HG02973 (cell line): ENCODE measurements at regions not wholly inside any gene's neighbourhood (a gene's known extent, or its start where the extent isn't known, plus 50 kb on each side); places are given as distances from the start of the nearest gene placed in this dataset.
"Not testable (repeated sequence)": the region's sequence is repeated elsewhere in the genome, so short reads cannot be mapped to it uniquely, and the experiment has no call there.

ENCODE experiments used
- ATAC-seq: cut with Tn5 transposase; IDR thresholded peaks from one replicate; pipeline ENCODE4 v1.9.1; 2021; ENCODE audit warnings: moderate library complexity; ENCODE audit not compliant: unreplicated experiment

DNA sequence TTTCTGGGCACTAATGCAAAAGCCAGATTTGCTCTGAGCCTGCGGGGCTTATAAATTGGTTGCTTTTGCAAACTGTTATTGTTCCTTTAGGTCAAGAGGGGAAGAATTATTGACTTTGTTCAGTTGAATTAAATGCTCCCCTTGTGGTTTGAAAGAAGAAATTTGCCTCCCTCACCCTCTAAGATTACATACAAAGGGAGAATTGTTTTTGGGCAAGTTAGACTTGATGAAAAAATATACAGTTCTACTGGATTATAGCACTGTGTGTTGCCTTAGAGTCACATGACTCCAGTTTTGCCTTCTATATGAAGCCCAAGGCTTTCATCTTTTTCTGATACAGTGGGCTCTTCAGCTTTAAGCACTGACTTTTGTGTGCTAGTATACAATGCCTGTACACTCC, 1265.8 kb upstream of the LRRTM3 start:
- no peak for ATAC-seq

DNA sequence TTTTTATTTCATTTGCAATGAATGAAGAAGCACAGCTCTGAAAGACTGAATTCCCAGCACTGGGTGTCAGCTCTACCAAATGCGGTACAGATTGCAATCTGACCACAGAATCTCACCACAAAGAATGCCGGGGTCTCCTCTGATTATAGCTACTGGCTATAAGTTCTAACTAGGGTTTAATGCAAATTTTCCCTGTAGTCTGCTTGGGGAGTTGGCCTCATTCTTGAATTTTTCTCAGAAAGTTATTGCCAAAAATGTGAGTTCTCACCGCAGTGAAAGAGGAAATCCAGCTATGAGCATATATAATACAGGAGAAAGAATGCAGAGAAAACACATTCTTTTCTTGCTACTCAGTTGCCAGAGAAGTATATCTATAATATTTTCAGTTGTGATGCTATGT, 1255.7 kb upstream of the LRRTM3 start:
- ATAC-seq: no peak

DNA sequence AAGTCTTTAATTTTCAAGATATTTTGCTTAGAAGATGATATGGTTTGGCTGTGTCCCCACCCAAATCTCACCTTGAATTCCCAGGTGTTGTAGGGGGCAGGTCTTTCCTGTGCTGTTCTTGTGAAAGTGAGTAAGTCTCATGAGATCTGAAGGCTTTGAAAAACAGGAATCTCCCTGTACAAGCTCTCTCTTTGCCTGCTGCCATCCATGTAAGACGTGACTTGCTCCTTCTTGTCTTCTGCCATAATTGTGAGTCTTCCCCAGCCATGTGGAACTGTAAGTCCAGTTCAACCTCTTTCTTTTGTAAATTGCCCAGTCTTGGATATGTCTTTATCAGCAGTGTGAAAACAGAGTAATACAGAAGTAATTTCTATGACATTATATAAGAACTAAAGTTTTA, 1255.2 kb upstream of the LRRTM3 start:
- not testable (repeated sequence) for ATAC-seq

DNA sequence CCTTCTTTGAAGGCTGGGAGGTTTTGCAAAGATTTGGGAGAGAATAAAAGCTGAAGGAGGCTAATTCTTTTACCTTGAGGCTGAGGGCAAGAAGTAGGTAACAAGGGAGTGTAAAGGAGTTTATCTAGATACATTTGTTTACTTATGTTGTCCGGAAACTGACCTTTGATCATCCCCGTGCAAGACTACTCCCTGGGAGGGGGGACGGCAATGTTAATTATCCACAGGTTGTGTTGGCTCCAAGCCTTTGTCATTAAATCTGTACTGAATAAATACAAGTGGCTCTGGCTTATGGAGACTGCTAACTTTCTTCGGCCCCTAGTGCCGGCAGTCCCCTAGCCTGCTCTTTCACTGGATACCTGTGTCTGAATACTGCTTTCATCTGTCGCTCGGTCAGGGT, 1250.6 kb upstream of the LRRTM3 start:
- no peak for ATAC-seq

DNA sequence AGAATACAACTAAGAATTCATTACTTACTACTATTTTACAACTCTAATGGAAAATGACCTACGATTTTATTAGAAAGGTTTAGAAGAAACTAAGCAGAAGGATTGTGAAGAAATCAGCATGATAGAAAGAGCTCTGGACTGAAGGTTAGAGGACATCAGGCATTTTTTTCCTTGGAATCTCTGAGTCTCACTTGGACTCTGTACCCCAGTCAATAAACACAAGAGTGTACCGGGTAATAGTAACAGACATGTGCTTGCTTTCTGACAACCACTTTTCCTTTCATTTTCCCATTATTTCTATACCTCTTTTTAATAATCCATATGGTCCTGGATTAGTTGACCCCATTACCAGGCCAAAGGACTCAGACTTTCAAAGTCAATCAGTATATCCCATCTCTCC, 1240.9 kb upstream of the LRRTM3 start:
- ATAC-seq: no peak

DNA sequence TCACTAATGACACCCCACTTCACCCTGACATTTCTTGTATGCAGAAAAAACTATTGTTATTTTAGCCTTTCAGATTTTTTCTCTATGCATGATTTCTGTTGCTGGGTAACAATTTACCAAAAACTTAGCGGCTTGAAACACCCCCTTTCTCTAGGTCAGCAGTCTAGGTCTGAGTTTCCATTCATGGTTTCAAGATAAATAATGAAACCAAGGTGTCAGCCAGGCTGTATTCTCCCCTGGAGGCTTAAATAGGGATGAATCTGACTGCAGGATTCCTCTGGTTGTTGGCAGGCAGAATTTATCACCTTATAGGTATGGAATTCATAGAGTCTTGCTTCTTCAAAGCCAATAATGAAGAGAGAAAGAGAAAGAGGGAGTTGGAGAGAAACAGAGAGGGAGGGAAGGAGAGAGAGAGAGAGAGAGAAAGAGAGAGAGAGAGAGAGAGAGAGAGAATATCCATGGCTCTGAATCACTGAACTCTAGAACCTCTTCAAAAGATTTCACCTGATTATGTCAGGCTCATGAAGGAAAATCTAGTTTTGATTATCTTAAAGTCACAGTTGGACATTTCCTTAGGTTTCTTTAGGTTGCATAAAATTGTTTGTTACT, 1224.6 kb upstream of the LRRTM3 start:
- ATAC-seq: no peak

DNA sequence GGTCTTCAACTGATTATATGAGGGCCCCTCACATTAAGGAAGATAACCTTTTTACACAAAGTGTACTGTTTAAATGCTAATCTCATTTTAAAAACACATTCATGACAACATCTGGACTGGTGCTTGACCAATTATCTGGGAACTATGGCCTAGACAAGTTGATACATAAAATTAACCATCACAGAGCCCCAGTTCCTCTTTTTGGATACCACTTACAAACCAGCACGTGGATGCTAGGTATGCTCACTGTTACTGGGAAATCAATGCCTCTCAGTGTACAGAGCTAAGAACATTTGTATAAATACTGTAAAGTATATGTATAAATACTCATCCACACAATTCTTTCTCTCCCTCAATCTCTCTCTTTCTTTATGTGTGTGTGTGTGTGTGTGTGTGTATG, 1217.8 kb upstream of the LRRTM3 start:
- no peak for ATAC-seq

DNA sequence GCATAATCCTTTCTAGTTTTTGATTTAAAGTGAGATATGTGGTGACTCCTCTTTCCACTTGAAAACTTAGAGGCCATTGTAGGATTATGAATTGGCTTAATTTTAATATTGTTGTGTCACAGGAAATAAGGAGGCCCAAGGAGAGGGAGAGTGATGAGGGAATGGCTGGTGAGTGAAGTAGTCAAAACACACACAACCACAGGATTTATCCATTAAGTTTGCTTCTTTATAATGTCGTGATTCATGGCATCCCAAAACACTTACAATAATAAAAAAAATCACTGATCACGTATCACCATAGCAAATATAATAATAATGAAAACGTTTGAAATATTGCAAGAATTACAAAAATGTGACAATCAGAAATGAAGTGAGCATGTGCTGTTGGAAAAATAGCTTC, 1215.5 kb upstream of the LRRTM3 start:
- ATAC-seq: no peak

DNA sequence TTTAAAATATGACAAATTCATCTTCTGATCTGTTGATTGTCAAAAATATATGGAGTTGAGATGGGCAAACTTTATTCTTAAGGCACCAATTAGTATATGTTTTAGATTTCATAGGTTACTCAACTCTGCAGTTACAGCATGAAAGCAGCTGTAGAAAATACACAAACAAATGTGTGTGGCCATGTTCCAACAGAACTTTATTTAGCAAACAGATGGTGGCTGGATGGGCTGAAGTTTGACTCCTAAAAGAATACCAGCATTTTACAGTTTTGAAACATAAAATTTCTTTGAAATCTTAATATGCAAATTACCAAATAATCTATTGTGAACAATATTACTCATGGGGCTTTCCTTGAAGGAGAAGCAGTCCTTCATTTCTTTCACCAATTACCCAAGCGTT, 1206.0 kb upstream of the LRRTM3 start:
- no peak for ATAC-seq

DNA sequence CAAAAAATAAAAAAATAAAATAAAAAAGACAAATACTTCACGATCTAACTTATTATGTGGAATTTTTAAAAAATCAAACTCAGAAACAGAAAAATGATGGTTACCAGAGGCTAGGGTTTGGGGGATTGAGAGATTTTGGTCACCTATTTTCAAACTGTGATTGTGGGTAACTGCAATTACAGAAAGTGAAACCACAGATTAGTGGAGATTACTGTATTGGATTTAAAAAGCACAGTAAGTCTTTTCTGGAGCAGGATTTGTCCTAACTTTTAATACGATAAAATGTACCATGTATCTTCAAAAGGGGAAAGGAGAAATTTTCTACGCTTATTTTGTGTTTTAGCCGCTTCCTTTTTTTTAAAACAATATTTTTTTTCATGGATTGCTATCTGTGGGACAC, 1204.9 kb upstream of the LRRTM3 start:
- ATAC-seq: no peak

DNA sequence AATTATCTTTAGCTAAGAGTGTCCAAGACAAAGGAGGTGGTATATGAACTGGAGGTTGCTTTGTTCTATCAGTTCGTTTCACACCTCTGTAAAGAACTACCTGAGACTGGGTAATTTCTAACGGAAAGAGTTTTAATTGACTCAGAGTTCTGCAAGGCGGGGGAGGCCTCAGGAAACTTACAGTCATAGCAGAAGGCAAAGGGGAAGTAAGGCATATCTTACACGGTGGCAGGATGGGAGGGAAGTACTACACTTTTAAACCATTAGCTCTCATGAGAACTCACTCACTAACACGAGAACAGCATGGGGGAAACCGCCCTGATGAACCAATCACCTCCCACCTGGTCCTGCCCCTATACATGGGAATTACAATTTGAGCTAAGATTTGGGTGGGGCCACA, 1202.3 kb upstream of the LRRTM3 start:
- no peak for ATAC-seq

DNA sequence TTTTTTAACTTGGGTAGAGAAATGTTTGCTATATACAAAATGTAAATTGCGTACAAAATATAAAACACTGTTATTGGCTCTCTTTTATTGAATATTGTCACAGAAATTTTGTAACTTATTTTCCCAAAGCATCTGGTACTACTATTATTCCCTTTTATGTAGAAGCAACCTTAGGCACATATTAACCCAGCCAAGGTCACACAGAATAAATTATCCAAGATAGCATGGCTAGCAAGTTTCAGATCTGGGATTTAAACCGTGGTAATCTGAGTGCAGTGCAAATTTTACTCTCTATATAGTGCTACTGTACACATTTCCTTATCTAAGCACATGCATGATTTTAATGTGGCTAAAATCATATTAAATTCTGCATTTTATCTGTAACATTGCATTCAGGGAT, 1190.5 kb upstream of the LRRTM3 start:
- ATAC-seq: no peak

DNA sequence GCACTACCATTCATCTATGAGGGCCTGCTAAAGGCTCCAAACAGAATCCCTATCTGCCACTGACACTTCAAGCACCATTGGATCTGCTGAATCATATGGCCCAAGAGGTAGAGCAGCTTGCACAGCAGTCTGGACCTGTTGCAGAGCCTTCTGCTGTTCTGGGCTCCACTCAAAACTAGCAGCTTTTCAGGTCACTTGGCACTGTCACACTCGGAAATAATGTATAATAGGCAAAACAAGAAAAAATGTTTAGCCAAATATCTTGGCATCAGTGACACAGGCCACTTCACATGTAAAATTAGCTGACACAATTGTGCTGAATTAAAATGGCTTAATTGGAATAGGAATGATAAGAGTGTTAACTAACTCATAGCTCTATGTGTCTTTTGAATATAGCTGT, 1182.9 kb upstream of the LRRTM3 start:
- no peak for ATAC-seq

DNA sequence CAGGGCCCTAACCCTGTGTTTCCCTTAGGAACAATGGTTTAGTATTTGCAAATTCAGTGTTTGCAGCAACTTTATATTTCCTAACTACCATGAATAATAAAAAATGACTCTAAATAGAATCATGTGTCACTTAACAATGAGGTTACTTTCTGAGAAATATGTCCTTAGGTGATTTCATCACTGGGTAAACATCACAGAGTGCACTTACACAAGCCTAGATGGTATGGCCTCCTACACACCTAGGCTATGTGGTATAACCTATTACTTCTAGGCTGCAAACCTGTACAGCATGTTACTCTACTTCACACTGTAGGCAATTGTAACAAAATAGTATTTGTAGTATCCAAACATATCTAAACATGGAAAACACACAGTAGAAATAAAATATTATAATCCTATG, 1174.6 kb upstream of the LRRTM3 start:
- ATAC-seq: no peak

DNA sequence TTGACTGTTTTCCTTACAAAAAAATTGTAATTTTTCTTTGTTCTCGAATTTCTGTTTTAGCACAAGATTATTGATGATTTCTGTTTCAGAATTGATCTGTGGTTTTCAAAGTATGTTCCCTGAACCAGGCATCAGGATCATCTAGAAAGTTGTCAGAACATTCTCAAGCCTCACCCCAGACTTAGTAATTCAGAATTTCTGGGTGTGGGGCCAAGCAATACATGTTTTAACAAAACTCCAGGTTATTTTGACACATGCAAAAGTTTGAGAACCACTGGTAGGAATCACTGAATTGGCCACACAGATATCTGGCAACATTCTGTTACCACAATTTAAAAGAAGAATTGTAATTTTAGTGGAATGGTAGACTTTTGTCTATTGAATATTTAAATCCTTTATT, 1173.9 kb upstream of the LRRTM3 start:
- ATAC-seq: no peak

DNA sequence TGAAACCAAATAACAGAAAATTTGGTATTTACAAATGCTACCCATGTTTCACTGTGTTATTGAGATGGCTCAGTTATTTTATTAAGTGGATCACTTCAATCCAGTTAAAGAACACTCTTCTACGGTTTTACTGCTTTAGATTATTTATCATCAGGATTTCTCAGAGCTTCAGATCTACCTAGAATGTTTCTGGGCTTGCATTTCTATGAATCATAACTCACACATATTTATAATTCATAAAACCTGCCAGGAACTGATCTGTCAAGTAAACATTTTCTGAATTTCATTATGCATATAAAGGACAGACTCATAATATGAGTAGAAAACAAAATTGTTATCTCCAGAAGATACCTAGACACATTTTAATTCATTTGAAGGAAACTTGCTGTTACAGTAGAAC, 1172.3 kb upstream of the LRRTM3 start:
- ATAC-seq: no peak

DNA sequence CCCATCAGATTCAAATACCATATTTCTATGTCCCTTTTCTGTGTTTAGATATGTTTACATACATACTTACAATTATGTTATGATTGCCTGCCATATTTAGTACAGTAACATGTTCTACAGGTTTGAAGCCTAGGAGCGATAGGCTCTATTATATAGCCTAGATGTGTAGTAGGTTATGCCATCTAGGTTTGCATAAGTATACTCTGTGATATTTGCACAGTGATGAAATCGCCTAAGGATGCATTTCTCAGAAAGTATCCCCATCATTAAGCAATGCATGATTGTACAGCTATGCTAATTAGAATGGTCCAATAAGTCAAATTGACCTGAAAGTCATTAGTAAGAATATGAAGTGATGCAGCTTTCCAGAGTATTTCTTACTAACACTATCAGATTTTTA, 1171.7 kb upstream of the LRRTM3 start:
- no peak for ATAC-seq

DNA sequence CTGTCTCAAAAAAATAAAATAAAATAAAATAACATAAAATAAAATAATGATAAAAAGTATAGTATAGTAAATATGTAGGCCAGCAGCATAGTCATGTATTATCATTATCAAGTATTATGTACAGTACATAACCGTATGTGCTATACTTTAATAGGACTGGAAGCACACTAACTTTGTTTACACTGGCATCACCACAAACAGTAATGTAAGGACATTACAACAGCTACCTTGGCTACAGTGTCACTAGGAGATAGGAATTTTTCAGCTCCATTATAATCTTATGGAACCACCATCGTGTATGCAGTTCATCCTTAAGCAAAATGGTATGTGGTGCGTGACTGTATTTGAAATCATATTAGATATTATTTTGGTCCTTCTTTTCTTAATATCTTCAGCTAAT, 1163.5 kb upstream of the LRRTM3 start:
- ATAC-seq: no peak

DNA sequence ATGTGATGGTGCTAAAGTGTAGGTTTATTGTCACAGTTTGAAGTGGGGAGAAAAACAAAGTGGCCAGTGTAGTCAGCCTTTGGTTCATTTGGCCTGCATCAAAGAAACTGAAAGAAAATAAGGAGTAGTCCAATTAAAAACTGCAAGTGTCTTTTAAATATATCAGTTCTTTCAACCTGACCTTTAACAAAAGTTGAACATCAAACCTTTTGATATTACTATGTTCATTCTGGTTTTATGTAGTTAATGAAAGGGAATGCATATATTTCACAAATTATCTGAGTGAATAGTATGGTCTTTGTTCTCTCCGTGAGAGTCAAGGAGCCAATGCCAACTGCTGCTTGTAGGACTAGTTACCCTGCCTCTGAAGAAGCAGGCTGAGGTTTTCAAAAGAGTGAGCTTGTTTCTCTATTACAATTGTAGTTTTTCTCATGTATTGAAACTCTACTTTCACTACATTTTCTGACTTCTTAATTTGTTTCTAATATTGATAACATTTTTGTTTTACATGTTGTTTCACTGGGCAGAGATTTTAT, 1160.8 kb upstream of the LRRTM3 start:
- ATAC-seq: no peak

DNA sequence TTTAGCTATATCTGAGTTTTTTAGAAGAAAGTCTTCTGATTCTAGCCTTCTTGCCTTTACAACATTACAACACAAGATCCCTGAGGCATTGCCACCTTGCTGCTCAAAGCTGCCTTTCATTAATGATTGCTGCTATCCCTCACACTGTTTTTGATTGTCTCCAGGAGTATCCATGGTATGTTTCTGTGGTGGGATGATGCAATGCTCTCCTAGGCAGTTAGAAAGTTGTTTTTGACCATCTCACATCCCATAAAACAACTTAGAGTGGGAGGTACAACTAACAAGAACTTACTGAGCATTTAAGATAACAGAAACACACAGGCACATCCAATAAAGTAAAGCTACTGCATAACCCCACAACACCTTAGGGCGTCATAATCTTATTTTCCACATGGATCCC, 1156.0 kb upstream of the LRRTM3 start:
- no peak for ATAC-seq

DNA sequence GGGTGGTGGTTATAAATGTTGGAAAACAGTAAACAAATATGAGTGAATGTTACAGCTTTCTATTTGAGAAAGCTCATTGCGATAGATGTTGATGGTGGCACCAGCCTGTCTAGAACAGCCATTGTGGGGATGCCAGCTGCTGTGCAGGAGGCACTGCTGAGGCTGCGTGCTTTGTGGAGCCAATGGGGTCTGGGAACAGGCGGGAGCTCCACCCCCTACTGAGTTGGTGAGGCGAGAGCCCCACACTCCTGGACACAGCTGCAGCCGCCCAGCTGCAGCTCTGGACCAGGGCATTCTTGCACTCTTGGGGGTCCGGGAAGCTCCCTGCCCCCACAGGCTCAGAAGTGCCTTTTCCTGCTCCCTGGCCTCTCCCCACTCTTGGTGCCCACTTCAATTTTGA, 1147.1 kb upstream of the LRRTM3 start:
- ATAC-seq: no peak

DNA sequence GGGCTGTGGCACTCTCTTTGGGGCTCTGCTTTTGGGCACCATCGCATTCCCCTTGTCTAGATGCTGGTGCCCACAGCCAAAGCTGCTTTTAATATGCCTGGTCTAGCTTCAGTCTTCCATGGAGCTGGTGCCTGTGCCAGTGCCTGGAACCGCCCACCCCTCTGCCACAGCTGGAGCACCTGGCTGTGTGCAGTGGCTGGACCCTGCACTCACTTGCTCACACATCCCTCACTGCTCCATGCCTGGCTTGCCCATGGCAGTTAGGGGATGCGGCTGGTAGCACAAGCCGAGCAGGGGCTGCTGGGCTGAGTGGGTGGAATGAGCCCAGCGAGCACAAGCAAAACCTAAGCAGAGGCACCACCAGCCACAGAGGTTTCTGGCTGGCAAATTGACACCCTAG, 1145.9 kb upstream of the LRRTM3 start:
- no peak for ATAC-seq

DNA sequence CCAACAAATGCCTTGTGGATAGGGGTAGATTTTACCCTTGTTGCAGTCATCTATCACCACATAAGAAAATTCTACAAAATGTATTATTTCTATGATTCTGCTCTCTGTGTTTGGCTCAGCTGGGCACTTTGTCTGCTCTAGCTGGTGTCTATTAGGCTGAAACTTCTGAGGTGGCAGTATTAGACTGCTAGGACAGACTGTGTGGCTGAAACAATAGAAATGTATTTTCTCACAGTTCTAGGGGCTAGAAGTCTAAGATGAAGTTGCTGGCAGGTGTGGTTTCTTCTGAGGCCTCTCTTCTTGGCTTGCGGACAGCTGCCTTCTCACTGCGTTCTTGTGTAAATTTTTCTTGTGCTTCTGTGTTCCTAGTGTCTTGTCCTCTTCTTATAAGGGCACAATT, 1139.6 kb upstream of the LRRTM3 start:
- ATAC-seq: no peak

DNA sequence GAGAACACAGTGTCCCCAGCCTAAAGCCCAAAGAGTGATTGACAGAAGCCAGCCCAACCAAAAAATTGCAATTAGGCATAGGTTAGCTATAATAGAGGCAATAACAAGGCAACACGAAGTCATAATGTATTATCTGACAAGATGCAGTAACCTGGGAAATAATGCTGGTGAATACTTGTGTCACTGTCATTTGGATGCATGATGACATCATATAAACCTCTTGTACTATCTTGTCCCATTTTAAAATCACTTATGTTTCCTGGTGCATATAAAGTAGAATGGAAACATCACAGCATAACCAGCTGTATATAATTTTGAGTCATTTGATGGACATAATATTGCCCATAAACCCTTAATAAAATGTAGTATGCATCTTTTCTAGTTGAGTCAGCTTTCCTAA, 1138.3 kb upstream of the LRRTM3 start:
- no peak for ATAC-seq
